A673 (cell line): ENCODE measurements at regions not wholly inside any gene's neighbourhood (a gene's known extent, or its start where the extent isn't known, plus 50 kb on each side); places are given as distances from the start of the nearest gene placed in this dataset.

Source experiments
- CTCF ChIP-seq: fragments of 300-800, 200-600 bp; sonication (generic); conservative IDR thresholded peaks from 2 replicates; pipeline ENCODE4 v1.5.1; 2017; ENCODE audit warnings: low read depth, mild to moderate bottlenecking, antibody characterized with exemption, low read length, moderate library complexity, mixed read lengths
- EZH2 ChIP-seq: fragments of 200-600 bp; sonication (generic); IDR thresholded peaks from 2 replicates; pipeline ENCODE4 v1.6.1; 2017; ENCODE audit warnings: borderline replicate concordance, low read depth, mild to moderate bottlenecking, mixed read lengths, antibody characterized with exemption, low read length; ENCODE audit not compliant: poor library complexity, severe bottlenecking

DNA sequence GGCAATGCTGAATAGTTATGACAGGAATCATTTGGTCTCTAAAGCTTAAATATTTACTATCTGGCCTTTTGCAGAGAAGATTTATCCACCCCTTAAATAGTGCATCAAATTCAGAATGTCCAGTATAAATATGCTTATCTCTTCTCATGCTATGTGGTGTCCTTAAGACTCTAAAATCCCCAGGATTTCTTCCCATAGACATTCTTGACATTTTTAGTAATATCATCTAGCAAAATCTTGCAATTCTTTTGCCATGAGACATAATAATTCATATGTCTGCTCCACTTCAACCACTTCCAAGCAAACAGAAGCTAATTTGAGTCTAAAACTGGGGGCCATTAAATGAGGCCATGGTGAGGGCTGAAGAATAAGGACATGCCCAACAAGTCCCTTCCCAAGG, 1923.4 kb upstream of the CDH9 start:
- TF ChIP-seq CTCF (no peak), EZH2 (no peak)
